ENCODE measurements at regions not wholly inside any gene's neighbourhood (a gene's known extent, or its start where the extent isn't known, plus 50 kb on each side); places are given as distances from the start of the nearest gene placed in this dataset.

DNA sequence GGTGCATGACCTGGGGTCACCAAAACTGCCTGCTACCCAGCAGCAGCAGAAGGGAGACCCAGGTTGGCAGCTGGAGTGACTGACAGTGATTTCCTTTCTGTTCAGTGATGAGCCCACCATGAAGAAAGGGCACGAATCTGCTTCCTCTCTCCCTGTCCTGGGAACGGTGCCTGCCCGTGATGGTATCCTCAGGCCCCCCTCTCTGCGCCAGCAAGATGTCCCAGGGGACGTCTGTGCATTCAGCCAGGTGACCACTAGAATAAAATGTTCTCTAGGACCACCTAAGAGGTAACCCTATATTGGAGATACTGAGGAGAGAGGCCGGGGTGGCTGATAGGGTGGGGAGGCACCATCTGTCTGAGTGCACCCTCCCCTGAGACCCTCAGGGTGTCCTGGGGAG is 294.7 kb downstream of the QKI start:
- no peak for TF ChIP-seq POLR2AphosphoS2 (IDR thresholded peaks at IDR 0.05; ENCODE audit: low read length)
- no peak for TF ChIP-seq CTCF (IDR thresholded peaks at IDR 0.05 in 2 of 3, conservative IDR thresholded peaks at IDR 0.05 in 1 of 3; ENCODE audit: insufficient read depth in 2 of 3, low read depth in 1 of 3, low read length in 3 of 3)
- TF ChIP-seq EZH2 (IDR thresholded peaks at IDR 0.05; ENCODE audit: borderline replicate concordance, low read depth, low read length): no peak
- no peak for TF ChIP-seq NRF1 (conservative IDR thresholded peaks at IDR 0.05 in 1 of 2, IDR thresholded peaks at IDR 0.05 in 1 of 2)
- no peak for TF ChIP-seq ZNF184 (CRISPR knock-in tag; IDR thresholded peaks at IDR 0.05)
- TF ChIP-seq MAX (CRISPR knock-in tag; IDR thresholded peaks at IDR 0.05): no peak
- TF ChIP-seq MTF1 (CRISPR knock-in tag; IDR thresholded peaks at IDR 0.05; ENCODE audit: borderline replicate concordance): no peak
- TF ChIP-seq POLR2A (conservative IDR thresholded peaks at IDR 0.05): no peak

Measured in K562 (cell line).